ENCODE measurements at regions not wholly inside any gene's neighbourhood (a gene's known extent, or its start where the extent isn't known, plus 50 kb on each side); places are given as distances from the start of the nearest gene placed in this dataset.

- no peak for DNase-seq
Observed at GRCh38 chr3:168495932-168496331, 400.2 kb upstream of the GOLIM4 start.

GRCh38 chr3:168495270-168495669, 399.5 kb upstream of the GOLIM4 start:
- DNase-seq, result peak; percentile 11

- DNase-seq, result no peak
Observed at GRCh38 chr3:168493412-168494205, 397.9 kb upstream of the GOLIM4 start.

GRCh38 chr3:168490981-168491380, 395.3 kb upstream of the GOLIM4 start:
- DNase-seq, result no peak

GRCh38 chr3:168489301-168489700, 393.6 kb upstream of the GOLIM4 start:
- DNase-seq, result no peak

GRCh38 chr3:168485936-168486335, 390.2 kb upstream of the GOLIM4 start:
- no peak for DNase-seq

GRCh38 chr3:168476360-168476980, 380.7 kb upstream of the GOLIM4 start:
- DNase-seq, result no peak

- no peak for DNase-seq
Observed at GRCh38 chr3:168475704-168476103, 380.0 kb upstream of the GOLIM4 start.

GRCh38 chr3:168473334-168473890, 377.7 kb upstream of the GOLIM4 start:
- DNase-seq, result no peak

- no peak for DNase-seq
Observed at GRCh38 chr3:168472783-168473182, 377.1 kb upstream of the GOLIM4 start.

GRCh38 chr3:168470380-168470779, 374.7 kb upstream of the GOLIM4 start:
- no peak for DNase-seq

- DNase-seq, result no peak
Observed at GRCh38 chr3:168469436-168469835, 373.7 kb upstream of the GOLIM4 start.

- DNase-seq, result peak; percentile 7
Observed at GRCh38 chr3:168467115-168467714, 371.5 kb upstream of the GOLIM4 start.

- DNase-seq, result no peak
Observed at GRCh38 chr3:168461793-168462192, 366.1 kb upstream of the GOLIM4 start.

GRCh38 chr3:168459226-168459784, 363.6 kb upstream of the GOLIM4 start:
- DNase-seq, result no peak

- DNase-seq, result no peak
Observed at GRCh38 chr3:168457954-168458539, 362.3 kb upstream of the GOLIM4 start.

GRCh38 chr3:168455814-168456213, 360.1 kb upstream of the GOLIM4 start:
- no peak for DNase-seq

- no peak for DNase-seq
Observed at GRCh38 chr3:168453623-168454022, 357.9 kb upstream of the GOLIM4 start.

GRCh38 chr3:168443965-168444364, 348.2 kb upstream of the GOLIM4 start:
- DNase-seq, result no peak

- DNase-seq, result no peak
Observed at GRCh38 chr3:168442502-168442901, 346.8 kb upstream of the GOLIM4 start.

GRCh38 chr3:168436245-168436724, 340.6 kb upstream of the GOLIM4 start:
- no peak for DNase-seq

- no peak for DNase-seq
Observed at GRCh38 chr3:168431491-168431890, 335.8 kb upstream of the GOLIM4 start.

All from DMS 273 treated with DMSO at 0.1 percent for 48 hours (cell line).